ENCODE measurements at regions not wholly inside any gene's neighbourhood (a gene's known extent, or its start where the extent isn't known, plus 50 kb on each side); places are given as distances from the start of the nearest gene placed in this dataset.

GRCh38 chr1:82801176-82801575 lies 1000.4 kb downstream of the ADGRL2 start:
- ATAC-seq = no peak
- Mint-ChIP-seq H3K27me3 (ENCODE audit: low read depth) (no peaks in the 10 kb centered on the region), H3K9me3 (peaks cover 18% of the 10 kb centered on the region), H3K4me1 (peaks cover 6% of the 10 kb centered on the region; the same call in 1 of the 2 replicates), H3K4me3 (no peak overlapping the region), H3K36me3 (peaks cover 8% of the 10 kb centered on the region; the same call in 1 of the 2 replicates), H3K27ac (no peak overlapping the region)
- DNase-seq (ENCODE audit: low spot score) = no peak
- CTCF ChIA-PET = no interaction called here
- TF ChIP-seq FOXJ3 (CRISPR knock-in tag; IDR thresholded peaks at IDR 0.05; ENCODE audit: borderline replicate concordance) (no peak), CBFB (CRISPR knock-in tag; IDR thresholded peaks at IDR 0.05; ENCODE audit: low read depth) (no peak), TP53 (CRISPR knock-in tag; IDR thresholded peaks at IDR 0.05) (no peak), GTF2I (CRISPR knock-in tag; conservative IDR thresholded peaks at IDR 0.05) (no peak), ZNF423 (CRISPR knock-in tag; IDR thresholded peaks at IDR 0.05) (no peak), NFYB (CRISPR knock-in tag; conservative IDR thresholded peaks at IDR 0.05; ENCODE audit: low read depth) (no peak), HMGA2 (CRISPR knock-in tag; IDR thresholded peaks at IDR 0.05) (no peak), IRF2 (CRISPR knock-in tag; IDR thresholded peaks at IDR 0.05; ENCODE audit: borderline replicate concordance, low read depth) (no peak), SMAD4 (CRISPR knock-in tag; IDR thresholded peaks at IDR 0.05) (no peak)
- POLR2A ChIA-PET = no interaction called here

DNA sequence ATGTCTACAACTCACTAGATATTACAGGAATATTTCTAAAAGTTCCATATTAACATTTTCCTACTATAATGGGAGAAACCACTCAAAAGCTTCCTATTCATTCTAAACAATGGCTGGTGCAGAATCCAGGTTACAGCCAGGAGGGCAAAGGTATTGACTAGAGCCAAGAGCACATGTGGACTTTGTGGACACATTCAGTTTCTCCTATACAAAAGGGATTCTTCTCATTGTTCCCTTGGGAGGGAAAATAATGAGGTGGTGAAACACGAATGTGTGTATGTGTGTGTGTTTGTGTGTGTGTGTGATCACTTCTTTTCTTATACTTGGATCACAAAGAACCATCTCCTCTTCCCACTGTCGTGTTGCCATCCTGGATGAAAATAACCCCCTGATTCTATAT lies 1000.0 kb downstream of the ADGRL2 start:
- ChIA-PET POLR2A (no interaction called here), CTCF (no interaction called here)
- H3K27me3 Mint-ChIP-seq (ENCODE audit: low read depth) = no peaks in the 10 kb centered on the region
- H3K9me3 Mint-ChIP-seq = peaks cover 18% of the 10 kb centered on the region
- H3K27ac Mint-ChIP-seq = no peak overlapping the region
- H3K36me3 Mint-ChIP-seq = peaks cover 8% of the 10 kb centered on the region; the same call in 1 of the 2 replicates
- ATAC-seq (no peak), DNase-seq (ENCODE audit: low spot score) (no peak)
- TF ChIP-seq GRHL2 (CRISPR knock-in tag; IDR thresholded peaks at IDR 0.05; ENCODE audit: insufficient replicate concordance, severe bottlenecking) = no peak
- no peak for TF ChIP-seq JUN (CRISPR knock-in tag; IDR thresholded peaks at IDR 0.05)
- TF ChIP-seq ZNF532 (CRISPR knock-in tag; IDR thresholded peaks at IDR 0.05; ENCODE audit: borderline replicate concordance) = no peak
- no peak for TF ChIP-seq SMAD3 (CRISPR knock-in tag; IDR thresholded peaks at IDR 0.05; ENCODE audit: borderline replicate concordance)
- TF ChIP-seq E2F5 (CRISPR knock-in tag; IDR thresholded peaks at IDR 0.05) = no peak
- TF ChIP-seq AFF4 (CRISPR knock-in tag; IDR thresholded peaks at IDR 0.05; ENCODE audit: borderline replicate concordance) = no peak
- no peak for TF ChIP-seq IRF2 (CRISPR knock-in tag; IDR thresholded peaks at IDR 0.05; ENCODE audit: borderline replicate concordance, low read depth)
- no peak for TF ChIP-seq NFYB (CRISPR knock-in tag; conservative IDR thresholded peaks at IDR 0.05; ENCODE audit: low read depth)
- no peak for TF ChIP-seq TP53 (CRISPR knock-in tag; IDR thresholded peaks at IDR 0.05)
- TF ChIP-seq, protein P1, sequence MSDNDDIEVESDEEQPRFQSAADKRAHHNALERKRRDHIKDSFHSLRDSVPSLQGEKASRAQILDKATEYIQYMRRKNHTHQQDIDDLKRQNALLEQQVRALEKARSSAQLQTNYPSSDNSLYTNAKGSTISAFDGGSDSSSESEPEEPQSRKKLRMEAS (CRISPR knock-in tag; IDR thresholded peaks at IDR 0.05) = no peak
- TF ChIP-seq SMAD4 (CRISPR knock-in tag; IDR thresholded peaks at IDR 0.05) = no peak
- TF ChIP-seq, protein P2, sequence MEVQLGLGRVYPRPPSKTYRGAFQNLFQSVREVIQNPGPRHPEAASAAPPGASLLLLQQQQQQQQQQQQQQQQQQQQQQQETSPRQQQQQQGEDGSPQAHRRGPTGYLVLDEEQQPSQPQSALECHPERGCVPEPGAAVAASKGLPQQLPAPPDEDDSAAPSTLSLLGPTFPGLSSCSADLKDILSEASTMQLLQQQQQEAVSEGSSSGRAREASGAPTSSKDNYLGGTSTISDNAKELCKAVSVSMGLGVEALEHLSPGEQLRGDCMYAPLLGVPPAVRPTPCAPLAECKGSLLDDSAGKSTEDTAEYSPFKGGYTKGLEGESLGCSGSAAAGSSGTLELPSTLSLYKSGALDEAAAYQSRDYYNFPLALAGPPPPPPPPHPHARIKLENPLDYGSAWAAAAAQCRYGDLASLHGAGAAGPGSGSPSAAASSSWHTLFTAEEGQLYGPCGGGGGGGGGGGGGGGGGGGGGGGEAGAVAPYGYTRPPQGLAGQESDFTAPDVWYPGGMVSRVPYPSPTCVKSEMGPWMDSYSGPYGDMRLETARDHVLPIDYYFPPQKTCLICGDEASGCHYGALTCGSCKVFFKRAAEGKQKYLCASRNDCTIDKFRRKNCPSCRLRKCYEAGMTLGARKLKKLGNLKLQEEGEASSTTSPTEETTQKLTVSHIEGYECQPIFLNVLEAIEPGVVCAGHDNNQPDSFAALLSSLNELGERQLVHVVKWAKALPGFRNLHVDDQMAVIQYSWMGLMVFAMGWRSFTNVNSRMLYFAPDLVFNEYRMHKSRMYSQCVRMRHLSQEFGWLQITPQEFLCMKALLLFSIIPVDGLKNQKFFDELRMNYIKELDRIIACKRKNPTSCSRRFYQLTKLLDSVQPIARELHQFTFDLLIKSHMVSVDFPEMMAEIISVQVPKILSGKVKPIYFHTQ (CRISPR knock-in tag; IDR thresholded peaks at IDR 0.05) = no peak
- no peak for TF ChIP-seq NFE2L1 (CRISPR knock-in tag; IDR thresholded peaks at IDR 0.05)
- TF ChIP-seq FOXJ3 (CRISPR knock-in tag; IDR thresholded peaks at IDR 0.05; ENCODE audit: borderline replicate concordance) = no peak
- TF ChIP-seq, protein P3, sequence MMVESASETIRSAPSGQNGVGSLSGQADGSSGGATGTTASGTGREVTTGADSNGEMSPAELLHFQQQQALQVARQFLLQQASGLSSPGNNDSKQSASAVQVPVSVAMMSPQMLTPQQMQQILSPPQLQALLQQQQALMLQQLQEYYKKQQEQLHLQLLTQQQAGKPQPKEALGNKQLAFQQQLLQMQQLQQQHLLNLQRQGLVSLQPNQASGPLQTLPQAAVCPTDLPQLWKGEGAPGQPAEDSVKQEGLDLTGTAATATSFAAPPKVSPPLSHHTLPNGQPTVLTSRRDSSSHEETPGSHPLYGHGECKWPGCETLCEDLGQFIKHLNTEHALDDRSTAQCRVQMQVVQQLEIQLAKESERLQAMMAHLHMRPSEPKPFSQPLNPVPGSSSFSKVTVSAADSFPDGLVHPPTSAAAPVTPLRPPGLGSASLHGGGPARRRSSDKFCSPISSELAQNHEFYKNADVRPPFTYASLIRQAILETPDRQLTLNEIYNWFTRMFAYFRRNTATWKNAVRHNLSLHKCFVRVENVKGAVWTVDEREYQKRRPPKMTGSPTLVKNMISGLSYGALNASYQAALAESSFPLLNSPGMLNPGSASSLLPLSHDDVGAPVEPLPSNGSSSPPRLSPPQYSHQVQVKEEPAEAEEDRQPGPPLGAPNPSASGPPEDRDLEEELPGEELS (CRISPR knock-in tag; IDR thresholded peaks at IDR 0.05) = no peak
- TF ChIP-seq CBFB (CRISPR knock-in tag; IDR thresholded peaks at IDR 0.05; ENCODE audit: low read depth) = no peak
- H3K4me3 Mint-ChIP-seq = no peak overlapping the region
- 0 out of 2 replicates have a peak, but pooled peaks cover 2% of the 10 kb centered on the region for H3K4me1 Mint-ChIP-seq
